Urothelium cell line (cell line): ENCODE measurements at regions not wholly inside any gene's neighbourhood (a gene's known extent, or its start where the extent isn't known, plus 50 kb on each side); places are given as distances from the start of the nearest gene placed in this dataset.
A peak's percentile ranks its signal among the peaks of the same experiment; 100 is the strongest.

ENCODE experiments used
- DNase-seq: peaks from one replicate; pipeline ENCODE4 v3.0.0; 2011; ENCODE audit warnings: low spot score, mixed read lengths
- FAIRE-seq: peaks from 2 replicates; lab custom pipeline; 2011; peaks lifted over from hg19 to GRCh38; lab: Jason Lieb, UNC

GRCh38 chr15:69898243-69898642 is 199.5 kb downstream of the TLE3 start:
- no peak for DNase-seq
- FAIRE-seq: no peak

DNA sequence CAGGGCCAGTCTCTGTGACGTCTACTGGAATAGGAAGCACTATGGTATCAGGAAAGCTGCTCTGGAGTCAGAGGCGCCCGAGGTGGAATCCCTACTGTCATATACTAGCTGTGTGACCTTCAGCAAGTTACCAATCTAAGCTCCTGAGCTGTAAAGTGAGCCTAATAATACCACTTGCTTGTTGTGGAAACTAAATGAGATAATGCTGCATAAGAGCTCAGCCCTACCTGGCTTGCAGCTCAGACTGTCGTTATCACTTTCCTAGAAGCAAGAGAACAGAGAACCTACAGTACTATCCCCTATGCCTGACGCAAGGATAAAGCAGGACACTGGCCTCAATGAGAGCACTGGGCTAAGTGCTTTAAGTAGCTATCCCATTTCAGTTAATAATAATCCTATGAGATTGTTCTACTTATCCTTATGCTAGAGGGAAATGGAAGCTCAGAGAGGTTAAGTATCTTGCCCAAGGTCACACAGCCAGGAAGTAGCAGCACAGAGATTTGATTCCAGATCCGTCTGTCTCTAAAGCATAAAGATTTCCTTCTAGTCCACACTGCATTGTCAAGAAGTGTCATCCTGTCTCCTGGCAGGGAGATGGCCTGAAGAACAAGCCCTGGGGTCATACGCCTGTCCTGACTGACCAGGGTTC is 195.2 kb downstream of the TLE3 start:
- no peak for FAIRE-seq
- no peak for DNase-seq

DNA sequence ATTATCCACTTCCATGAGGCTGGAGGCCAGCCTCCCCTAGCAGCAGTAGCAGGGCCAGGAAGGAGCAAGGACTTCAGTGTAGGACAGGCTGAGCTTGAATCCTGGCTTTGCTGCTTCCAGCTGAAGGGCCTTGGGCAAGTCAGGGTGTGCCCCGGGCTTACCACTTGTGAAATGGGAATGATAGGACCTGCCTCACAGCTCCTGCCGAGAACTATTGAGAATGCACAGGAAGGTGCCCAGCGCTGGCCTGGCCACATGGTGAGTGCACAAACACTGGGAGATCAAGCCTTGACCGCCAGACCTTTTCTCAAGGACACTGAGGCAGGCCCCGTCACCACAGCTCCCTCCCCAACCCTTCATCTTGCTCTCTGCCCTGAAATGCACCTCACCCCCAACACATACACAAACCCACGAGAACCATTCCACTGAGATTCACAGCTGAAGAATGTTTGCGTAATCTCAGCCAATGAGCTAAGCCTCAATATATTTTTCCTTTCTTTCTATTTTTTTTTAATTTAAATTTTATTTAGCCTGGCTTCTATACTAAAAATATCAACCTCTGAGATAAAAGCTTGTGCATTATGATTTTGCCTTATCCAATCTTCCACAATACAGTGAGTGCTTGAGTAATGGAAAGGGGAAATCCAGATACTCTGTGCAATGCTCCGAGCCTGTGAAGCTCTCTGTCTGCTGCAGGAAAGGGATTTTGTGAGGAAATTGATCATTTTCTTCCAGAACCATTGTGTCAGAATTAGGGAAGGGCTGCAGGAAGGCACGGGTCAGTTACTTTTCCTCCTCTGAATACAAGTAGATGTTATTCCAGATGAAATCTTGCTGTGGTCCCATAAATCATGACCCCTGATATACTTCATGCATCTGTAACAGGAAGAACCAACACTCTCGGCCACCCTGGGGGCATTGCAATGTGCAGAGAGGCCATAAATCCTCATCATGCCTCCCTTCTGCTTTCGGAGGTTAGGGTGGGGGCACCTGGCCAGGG is 193.9 kb downstream of the TLE3 start:
- DNase-seq (no peak), FAIRE-seq (peak; percentile 70)

GRCh38 chr15:69906256-69907185 is 191.2 kb downstream of the TLE3 start:
- FAIRE-seq: no peak

DNA sequence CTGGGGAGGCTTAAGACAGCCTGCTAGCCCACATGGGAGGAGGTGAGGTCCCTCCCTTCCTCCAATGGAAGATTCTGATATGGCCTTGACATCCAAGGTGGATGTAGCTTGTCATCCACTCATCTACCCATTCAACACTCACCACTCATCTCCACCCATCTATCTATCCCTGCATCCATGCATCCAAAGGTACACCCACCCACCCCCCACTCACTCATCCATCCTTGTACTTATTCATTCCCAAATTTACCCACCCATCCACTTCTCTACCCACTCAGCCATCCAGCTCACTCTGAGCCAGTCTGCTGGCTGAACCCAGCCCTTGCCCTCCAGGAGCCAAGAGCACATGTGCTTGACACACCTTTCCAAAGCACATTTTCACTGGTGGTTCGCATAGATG is 189.7 kb downstream of the TLE3 start:
- DNase-seq (no peak), FAIRE-seq (peak; percentile 30)

More at GRCh38 chr15:69906256-69907185, 191.2 kb downstream of the TLE3 start:
- DNase-seq: no peak

GRCh38 chr15:69908590-69909420 is 188.9 kb downstream of the TLE3 start:
- DNase-seq (no peak), FAIRE-seq (no peak)

- DNase-seq: no peak
- no peak for FAIRE-seq
These were observed 187.8 kb downstream of the TLE3 start for GRCh38 chr15:69909719-69910444.

- DNase-seq (no peak), FAIRE-seq (no peak)
These were observed 187.2 kb downstream of the TLE3 start for GRCh38 chr15:69910514-69910913.

DNA sequence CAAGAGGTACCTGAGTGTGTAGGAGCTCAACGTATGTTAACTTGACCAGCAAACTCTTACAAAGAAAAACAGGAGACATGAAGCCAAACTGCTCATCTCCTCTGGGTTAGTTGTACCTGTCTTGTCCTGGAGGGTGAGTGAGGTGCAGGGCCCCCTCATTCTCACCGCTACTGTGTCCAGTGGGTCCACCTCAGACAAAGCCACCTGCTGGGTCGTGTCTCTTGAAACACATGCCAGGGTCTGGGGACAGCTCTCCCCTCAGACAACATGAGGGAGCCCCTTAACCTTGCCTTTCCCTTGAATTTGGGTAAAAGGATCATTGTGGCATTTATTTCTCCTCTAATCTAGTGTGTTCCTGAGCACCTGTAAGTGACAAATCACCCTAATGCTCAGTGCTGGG is 185.6 kb downstream of the TLE3 start:
- FAIRE-seq (no peak), DNase-seq (no peak)

- DNase-seq: no peak
- no peak for FAIRE-seq
These were observed 183.7 kb downstream of the TLE3 start for GRCh38 chr15:69914040-69914439.

- FAIRE-seq: no peak
These were observed 182.8 kb downstream of the TLE3 start for GRCh38 chr15:69914960-69915359.

DNA sequence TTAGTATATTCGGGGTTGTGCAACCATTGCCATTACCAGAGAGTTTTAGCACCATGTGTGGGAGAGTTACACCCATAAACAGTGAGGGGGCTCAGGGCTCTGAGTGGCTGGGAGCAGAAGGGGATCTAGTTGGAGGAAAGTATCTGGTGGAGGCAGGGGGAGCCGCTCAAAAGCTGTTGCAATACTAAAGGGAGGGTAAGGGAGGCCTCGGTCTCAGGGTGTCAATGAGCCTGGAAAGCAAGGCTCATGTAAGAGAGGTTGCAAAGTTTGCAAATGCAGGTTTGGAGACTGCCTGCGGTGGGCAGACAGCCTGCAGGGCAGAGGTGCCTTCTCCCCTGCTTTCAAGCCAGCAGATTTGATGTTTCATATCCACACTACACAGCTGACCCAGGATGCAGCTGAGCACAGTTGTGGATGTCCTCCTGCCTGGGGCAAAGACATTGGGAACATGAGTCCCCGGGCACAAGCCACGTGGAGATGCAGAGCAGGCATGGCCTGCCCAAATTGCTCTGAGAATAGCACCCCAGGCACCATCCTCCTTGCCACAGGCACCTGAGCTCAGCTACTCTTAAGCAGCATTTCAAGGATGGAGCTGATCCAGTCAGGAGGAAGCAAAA is 181.4 kb downstream of the TLE3 start:
- DNase-seq (no peak), FAIRE-seq (no peak)

More at GRCh38 chr15:69914960-69915359, 182.8 kb downstream of the TLE3 start:
- no peak for DNase-seq

GRCh38 chr15:69917056-69917455 is 180.7 kb downstream of the TLE3 start:
- no peak for FAIRE-seq
- DNase-seq: no peak

DNA sequence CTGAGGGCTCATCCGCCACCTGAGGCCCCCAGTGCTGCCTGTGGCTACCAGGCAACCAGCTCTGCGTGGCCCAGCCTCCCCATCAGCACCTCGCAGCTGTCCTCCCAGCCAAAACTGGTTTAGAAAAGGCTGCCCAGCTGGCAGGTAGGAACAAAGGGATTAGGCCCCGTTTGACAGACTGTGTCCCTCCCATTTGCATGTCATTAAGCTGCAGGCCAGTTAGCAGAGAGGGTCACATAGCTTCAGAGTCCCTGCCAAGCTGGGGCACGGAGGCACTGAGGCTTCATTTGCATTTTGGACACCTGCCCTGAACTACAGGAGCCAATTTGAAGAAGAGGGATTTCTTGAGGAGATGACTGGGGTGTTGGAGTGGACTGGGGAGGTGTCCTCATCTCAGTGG is 177.9 kb downstream of the TLE3 start:
- no peak for FAIRE-seq
- DNase-seq: no peak

DNA sequence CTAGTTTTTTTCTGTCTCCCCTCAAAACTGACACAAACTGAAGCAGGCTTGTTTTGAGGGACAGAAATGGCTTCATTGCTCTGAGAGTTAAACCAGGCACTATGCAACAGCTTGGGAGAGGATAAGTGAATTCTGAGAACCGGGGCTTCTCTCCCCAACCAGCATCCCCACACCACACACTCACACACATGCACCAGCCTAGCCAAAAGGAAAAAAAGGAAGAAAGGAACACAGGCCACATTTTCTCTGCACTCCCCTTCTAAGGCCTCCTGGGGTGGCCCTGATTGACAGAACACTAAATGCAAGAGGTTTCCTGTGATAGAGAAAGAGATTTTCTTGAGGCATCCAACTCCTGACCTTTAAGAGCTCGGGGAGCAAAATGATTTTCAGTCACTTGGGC is 177.5 kb downstream of the TLE3 start:
- FAIRE-seq (no peak), DNase-seq (no peak)

DNA sequence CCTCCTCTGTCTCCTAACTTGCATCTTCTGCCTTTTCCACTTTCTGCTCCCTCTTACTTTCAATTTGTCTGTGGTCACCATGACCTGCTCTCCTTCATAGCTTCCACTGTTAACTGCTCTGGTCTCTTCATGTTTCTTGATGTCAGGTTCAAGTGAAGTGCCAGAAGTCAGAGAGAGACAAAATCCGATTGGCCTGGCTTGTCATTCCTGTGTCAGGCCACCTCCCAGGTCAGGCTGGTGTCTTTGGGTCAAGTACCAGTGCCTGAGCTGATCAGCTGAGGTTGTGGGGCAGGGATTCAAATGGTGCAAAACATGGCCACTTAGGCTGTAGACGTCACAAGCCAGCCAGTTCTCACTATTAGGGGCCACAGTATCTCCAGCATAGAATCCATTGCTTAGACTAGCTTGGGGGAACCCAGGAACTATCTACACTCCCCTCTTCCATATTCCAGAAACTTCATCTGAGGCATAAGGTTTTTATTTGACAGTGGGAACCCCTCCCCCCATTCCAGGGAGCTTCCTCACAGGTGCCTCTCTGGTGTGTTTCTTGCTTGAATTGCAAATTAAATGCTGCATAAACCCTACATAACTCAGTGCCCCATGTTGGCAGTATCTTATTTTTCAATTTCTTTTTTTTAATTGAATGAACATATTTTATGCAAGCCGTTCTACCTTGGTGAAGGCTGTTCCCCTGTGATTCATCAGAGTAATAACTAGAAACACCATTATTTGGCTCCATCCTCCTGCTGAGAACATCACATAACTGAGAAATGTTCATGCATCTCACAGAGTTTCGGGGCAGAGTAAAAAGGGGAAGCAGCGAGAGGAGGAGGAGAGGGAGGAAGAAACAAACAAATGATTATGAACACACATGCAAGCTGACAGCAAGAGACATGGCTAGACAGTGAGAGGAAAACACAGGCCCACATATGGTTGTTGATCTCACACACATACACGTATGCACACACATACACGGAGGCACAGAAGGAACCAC is 175.8 kb downstream of the TLE3 start:
- peak; percentile 30 for FAIRE-seq
- no peak for DNase-seq

GRCh38 chr15:69924531-69924930 is 173.2 kb downstream of the TLE3 start:
- FAIRE-seq (no peak), DNase-seq (no peak)

GRCh38 chr15:69926006-69926405 is 171.7 kb downstream of the TLE3 start:
- FAIRE-seq: peak; percentile 40

More at GRCh38 chr15:69926006-69926405, 171.7 kb downstream of the TLE3 start:
- peak; percentile 57 for DNase-seq
